Hepatocyte (in vitro differentiated cells): ENCODE measurements at regions not wholly inside any gene's neighbourhood (a gene's known extent, or its start where the extent isn't known, plus 50 kb on each side); places are given as distances from the start of the nearest gene placed in this dataset.

ENCODE experiments used
- DNase-seq: peaks from one replicate; pipeline ENCODE4 v3.0.0-alpha.2; 2016; ENCODE audit warnings: low spot score
- H2AFZ ChIP-seq: fragments of 200-600 bp; sonication (generic); 2 replicates; pipeline ENCODE4 v1.6.0; 2016; ENCODE audit warnings: antibody characterized with exemption, mild to moderate bottlenecking
- H3K27ac ChIP-seq: fragments of 200-600 bp; sonication (generic); 2 replicates; pipeline ENCODE4 v1.5.1; 2016; ENCODE audit warnings: mild to moderate bottlenecking
- H3K27me3 ChIP-seq: fragments of 200-600 bp; sonication (generic); 2 replicates; pipeline ENCODE4 v1.6.1; 2016
- H3K36me3 ChIP-seq: fragments of 200-600 bp; sonication (generic); replicated peaks from 2 replicates; pipeline ENCODE4 v1.5.1; 2016; ENCODE audit warnings: low read depth; ENCODE audit not compliant: insufficient read depth
- H3K4me1 ChIP-seq: fragments of 200-600 bp; sonication (generic); 2 replicates; pipeline ENCODE4 v1.5.1; 2016; ENCODE audit warnings: mild to moderate bottlenecking, moderate library complexity; ENCODE audit not compliant: insufficient read depth
- H3K4me2 ChIP-seq: fragments of 200-600 bp; sonication (generic); 2 replicates; pipeline ENCODE4 v1.6.0; 2016
- H3K4me3 ChIP-seq: fragments of 200-600 bp; sonication (generic); 2 replicates; pipeline ENCODE4 v1.5.1; 2016; ENCODE audit warnings: mild to moderate bottlenecking
- H3K79me2 ChIP-seq: fragments of 200-600 bp; sonication (generic); 2 replicates; pipeline ENCODE4 v1.6.0; 2017; ENCODE audit warnings: mild to moderate bottlenecking
- H3K9me2 ChIP-seq: fragments of 200-600 bp; sonication (generic); replicated peaks from 2 replicates; pipeline ENCODE4 v1.6.0; 2017; ENCODE audit warnings: mild to moderate bottlenecking; ENCODE audit not compliant: insufficient read depth
- H3K9me3 ChIP-seq: fragments of 200-600 bp; sonication (generic); 2 replicates; pipeline ENCODE4 v1.5.1; 2016; ENCODE audit warnings: low read depth, mild to moderate bottlenecking
- H4K20me1 ChIP-seq: fragments of 200-600 bp; sonication (generic); 2 replicates; pipeline ENCODE4 v1.6.0; 2016; ENCODE audit warnings: mild to moderate bottlenecking; ENCODE audit not compliant: insufficient read depth, poor library complexity, severe bottlenecking
- EZH2 ChIP-seq: fragments of 200-600 bp; sonication (generic); IDR thresholded peaks from 2 replicates; pipeline ENCODE4 v1.6.1; 2016; ENCODE audit warnings: antibody characterized with exemption, mild to moderate bottlenecking, borderline replicate concordance
- EZH2phosphoT487 ChIP-seq: fragments of 200-600 bp; sonication (generic); IDR thresholded peaks from one replicate; pipeline ENCODE4 v1.6.1; 2018; ENCODE audit warnings: antibody characterized with exemption, mild to moderate bottlenecking, low read depth, moderate library complexity; ENCODE audit not compliant: unreplicated experiment, severe bottlenecking
- WGBS: methylation state at CpG from one replicate; pipeline ENCODE4 v1.1.6; 2016; ENCODE audit warnings: low lambda C conversion rate; ENCODE audit errors: missing lambda C conversion rate; 5-methylcytosine and 5-hydroxymethylcytosine counted together
- TF ChIP-seq, protein P1 (sequence below): fragments of 200-600 bp; sonication (generic); IDR thresholded peaks from 2 replicates; pipeline ENCODE4 v1.5.1; 2016; ENCODE audit warnings: antibody characterized with exemption, mild to moderate bottlenecking; ENCODE audit not compliant: poor library complexity

DNA sequence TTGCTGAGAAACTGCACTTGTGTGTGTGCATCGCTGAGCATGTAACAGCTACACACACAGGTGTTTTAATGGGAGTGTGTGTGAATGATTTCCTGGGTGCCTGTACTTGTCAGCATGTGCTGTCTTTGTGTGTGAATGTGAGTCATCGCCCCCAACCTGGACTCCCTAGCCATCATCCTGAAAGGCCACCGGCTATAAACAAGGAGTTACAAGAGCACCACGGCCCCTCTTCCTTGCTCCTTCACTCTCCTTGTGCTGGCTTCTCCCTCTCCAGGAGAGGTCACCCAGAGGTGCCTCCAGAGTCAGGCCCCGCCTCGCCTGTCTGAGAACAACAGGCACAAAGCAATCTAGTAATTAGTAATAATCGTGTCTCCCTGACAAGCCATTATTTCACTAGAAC is 419.2 kb downstream of the BUD13 start:
- no peaks in the 10 kb centered on the region for H3K9me2 ChIP-seq
- DNase-seq = peak; percentile 68
- no peak overlapping the region for H3K4me3 ChIP-seq
- peaks cover 7% of the 10 kb centered on the region for H3K27me3 ChIP-seq
- 65% methylated on average over 7 of the region's 7 CpGs for WGBS
- H3K4me2 ChIP-seq = no peak overlapping the region
- H3K9me3 ChIP-seq = no peaks in the 10 kb centered on the region
- TF ChIP-seq, protein P1, sequence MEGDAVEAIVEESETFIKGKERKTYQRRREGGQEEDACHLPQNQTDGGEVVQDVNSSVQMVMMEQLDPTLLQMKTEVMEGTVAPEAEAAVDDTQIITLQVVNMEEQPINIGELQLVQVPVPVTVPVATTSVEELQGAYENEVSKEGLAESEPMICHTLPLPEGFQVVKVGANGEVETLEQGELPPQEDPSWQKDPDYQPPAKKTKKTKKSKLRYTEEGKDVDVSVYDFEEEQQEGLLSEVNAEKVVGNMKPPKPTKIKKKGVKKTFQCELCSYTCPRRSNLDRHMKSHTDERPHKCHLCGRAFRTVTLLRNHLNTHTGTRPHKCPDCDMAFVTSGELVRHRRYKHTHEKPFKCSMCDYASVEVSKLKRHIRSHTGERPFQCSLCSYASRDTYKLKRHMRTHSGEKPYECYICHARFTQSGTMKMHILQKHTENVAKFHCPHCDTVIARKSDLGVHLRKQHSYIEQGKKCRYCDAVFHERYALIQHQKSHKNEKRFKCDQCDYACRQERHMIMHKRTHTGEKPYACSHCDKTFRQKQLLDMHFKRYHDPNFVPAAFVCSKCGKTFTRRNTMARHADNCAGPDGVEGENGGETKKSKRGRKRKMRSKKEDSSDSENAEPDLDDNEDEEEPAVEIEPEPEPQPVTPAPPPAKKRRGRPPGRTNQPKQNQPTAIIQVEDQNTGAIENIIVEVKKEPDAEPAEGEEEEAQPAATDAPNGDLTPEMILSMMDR = no peak
- no peak for TF ChIP-seq EZH2phosphoT487
- no peaks in the 10 kb centered on the region for H3K36me3 ChIP-seq
- H3K79me2 ChIP-seq = no peaks in the 10 kb centered on the region
- no peaks in the 10 kb centered on the region for H3K4me1 ChIP-seq
- peak overlapping the region; percentile 60 for H3K27ac ChIP-seq
- no peak overlapping the region for H2AFZ ChIP-seq
- H4K20me1 ChIP-seq = no peaks in the 10 kb centered on the region

DNA sequence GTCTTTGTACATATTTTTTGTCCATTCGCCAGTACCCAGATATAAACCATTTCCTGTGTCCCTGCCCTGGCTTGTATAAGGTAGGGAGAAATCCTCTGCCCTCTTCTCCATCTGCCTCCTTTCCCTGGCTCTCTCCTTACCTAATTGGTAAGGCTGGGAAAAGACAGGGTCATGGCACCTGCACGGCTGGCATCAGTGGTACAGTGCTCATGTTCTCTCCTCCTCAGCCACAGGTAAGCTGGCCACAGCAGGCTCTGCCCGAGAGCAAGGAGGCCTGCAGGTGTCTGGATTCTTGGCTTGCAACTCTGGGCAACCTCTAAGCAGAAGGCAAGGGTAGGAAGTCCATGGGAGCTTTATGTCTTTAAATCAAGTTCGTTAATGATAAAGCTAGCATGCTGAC is 419.9 kb downstream of the BUD13 start:
- Histone ChIP-seq H3K27ac (no peak overlapping the region), H4K20me1 (no peaks in the 10 kb centered on the region), H2AFZ (no peak overlapping the region), H3K27me3 (peaks cover under 1% of the 10 kb centered on the region), H3K4me2 (no peak overlapping the region), H3K9me2 (no peaks in the 10 kb centered on the region), H3K4me1 (no peaks in the 10 kb centered on the region), H3K36me3 (no peaks in the 10 kb centered on the region), H3K9me3 (no peaks in the 10 kb centered on the region), H3K79me2 (no peaks in the 10 kb centered on the region), H3K4me3 (no peak overlapping the region)
- WGBS = 85% methylated on average over 4 of the region's 4 CpGs
- TF ChIP-seq, protein P1 = no peak
- TF ChIP-seq EZH2phosphoT487 (no peak), EZH2 (no peak)
- DNase-seq = no peak

DNA sequence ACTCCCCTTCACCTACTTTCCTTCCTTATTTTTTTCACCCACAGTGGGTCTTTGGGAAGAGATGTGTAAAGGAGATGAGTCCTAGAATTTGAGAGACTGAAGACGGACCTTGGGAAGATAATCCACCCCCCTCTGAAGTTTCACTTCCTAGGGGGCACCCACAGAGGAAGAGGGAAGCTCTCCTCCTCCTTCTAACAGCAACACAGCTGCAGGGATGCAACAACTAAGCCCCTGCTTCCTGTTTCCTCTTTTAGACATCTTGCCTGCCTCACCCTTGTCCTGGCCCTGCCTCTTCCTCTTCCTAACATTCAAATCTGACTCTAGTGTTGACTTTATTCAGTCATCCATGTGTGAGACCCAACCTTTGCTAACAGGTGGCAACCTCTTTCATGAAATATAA is 424.6 kb downstream of the BUD13 start:
- H3K4me3 ChIP-seq = no peak overlapping the region
- no peak for TF ChIP-seq EZH2
- no peak for TF ChIP-seq EZH2phosphoT487
- TF ChIP-seq, protein P1 = no peak
- no peaks in the 10 kb centered on the region for H3K27me3 ChIP-seq
- H3K36me3 ChIP-seq = no peaks in the 10 kb centered on the region
- 53% methylated on average over 1 of the region's 1 CpG for WGBS
- no peak for DNase-seq
- H4K20me1 ChIP-seq = no peaks in the 10 kb centered on the region
- no peaks in the 10 kb centered on the region for H3K4me1 ChIP-seq
- no peaks in the 10 kb centered on the region for H3K9me3 ChIP-seq
- H3K27ac ChIP-seq = no peak overlapping the region
- H3K79me2 ChIP-seq = no peaks in the 10 kb centered on the region
- H3K9me2 ChIP-seq = no peaks in the 10 kb centered on the region
- no peak overlapping the region for H2AFZ ChIP-seq
- H3K4me2 ChIP-seq = no peak overlapping the region

DNA sequence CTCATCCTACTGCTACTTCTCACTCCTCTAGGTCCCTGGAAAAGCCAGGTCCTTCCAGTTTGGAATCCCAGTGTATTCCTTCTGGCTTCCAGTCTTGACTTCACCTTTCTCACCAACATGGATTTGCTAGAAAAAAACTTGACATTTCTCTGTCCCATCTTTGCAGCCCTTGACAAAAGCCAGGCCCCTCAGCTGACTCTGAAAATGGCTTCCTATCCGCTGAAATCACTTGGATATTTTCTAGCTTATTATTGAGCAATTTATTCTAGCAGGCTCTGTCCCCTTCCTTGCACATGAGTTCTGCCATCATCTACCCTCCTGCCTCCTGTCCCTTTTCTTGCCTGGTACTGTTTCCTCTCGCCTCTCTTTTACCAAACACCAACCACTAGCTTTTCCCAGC is 427.2 kb downstream of the BUD13 start:
- H3K9me2 ChIP-seq = no peaks in the 10 kb centered on the region
- no peak for DNase-seq
- H3K4me3 ChIP-seq = no peak overlapping the region
- no peaks in the 10 kb centered on the region for H3K27me3 ChIP-seq
- H3K9me3 ChIP-seq = no peaks in the 10 kb centered on the region
- H3K27ac ChIP-seq = no peak overlapping the region
- H4K20me1 ChIP-seq = no peaks in the 10 kb centered on the region
- H3K36me3 ChIP-seq = no peaks in the 10 kb centered on the region
- no peak overlapping the region for H2AFZ ChIP-seq
- 63% methylated on average over 2 of the region's 2 CpGs for WGBS
- no peak overlapping the region for H3K4me2 ChIP-seq
- TF ChIP-seq EZH2 (no peak), EZH2phosphoT487 (no peak)
- TF ChIP-seq, protein P1 = no peak
- H3K4me1 ChIP-seq = peaks cover 3% of the 10 kb centered on the region
- H3K79me2 ChIP-seq = no peaks in the 10 kb centered on the region
